H1 (cell line): ENCODE measurements at regions not wholly inside any gene's neighbourhood (a gene's known extent, or its start where the extent isn't known, plus 50 kb on each side); places are given as distances from the start of the nearest gene placed in this dataset.

Experiments used
- CBX8 ChIP-seq: fragments of 300-800, 300-1000 bp; sonication (generic); IDR thresholded peaks from 2 replicates; pipeline ENCODE4 v1.7.1; 2016; ENCODE audit warnings: low read depth, low read length, borderline replicate concordance
- CREB1 ChIP-seq: IDR thresholded peaks from 2 replicates; pipeline ENCODE4 v1.6.1; 2012; ENCODE audit warnings: inconsistent platforms
- GABPA ChIP-seq: IDR thresholded peaks from 2 replicates; pipeline ENCODE4 v1.6.1; 2011; ENCODE audit warnings: mild to moderate bottlenecking, low read length, moderate library complexity, borderline replicate concordance; ENCODE audit not compliant: insufficient read depth
- POLR2AphosphoS5 ChIP-seq: IDR thresholded peaks from 2 replicates; pipeline ENCODE4 v1.6.1; 2011; ENCODE audit warnings: low read depth, low read length
- SIN3A ChIP-seq, 2 experiments: IDR thresholded peaks in 1 of 2; conservative IDR thresholded peaks in 1 of 2; 2 replicates each; pipeline ENCODE4 v1.6.1; 2011 to 2012; ENCODE audit warnings: low read length in 2 of 2, improper control_type of control experiment in 1 of 2, low read depth in 1 of 2, mild to moderate bottlenecking in 1 of 2
- SIX5 ChIP-seq: IDR thresholded peaks from 2 replicates; pipeline ENCODE4 v1.6.1; 2011; ENCODE audit warnings: mild to moderate bottlenecking, low read depth, low read length

GRCh38 chr5:159547466-159548195, 217.3 kb upstream of the IL12B start (continued):
- TF ChIP-seq SIN3A (conservative IDR thresholded peaks at IDR 0.05 in 1 of 2, IDR thresholded peaks at IDR 0.05 in 1 of 2; ENCODE audit: low read depth in 1 of 2, low read length in 2 of 2) (no peak), CBX8 (no peak), SIX5 (no peak), GABPA (no peak), CREB1 (no peak), POLR2AphosphoS5 (no peak)
- TF ChIP-seq, all 59 proteins: peak for 0
